G401 (cell line): ENCODE measurements at regions not wholly inside any gene's neighbourhood (a gene's known extent, or its start where the extent isn't known, plus 50 kb on each side); places are given as distances from the start of the nearest gene placed in this dataset.
"Not testable (repeated sequence)": the region's sequence is repeated elsewhere in the genome, so short reads cannot be mapped to it uniquely, and the experiment has no call there.

Experiments used
- DNase-seq: peaks from one replicate; pipeline ENCODE4 v3.0.0-alpha.2; 2015; ENCODE audit warnings: low spot score
- in situ Hi-C: cut with HindIII; loops from 2 replicates; pipeline ENCODE4 v1.10.0; 2016; ENCODE audit warnings: low sequenced_read_pairs, mixed read lengths

DNA sequence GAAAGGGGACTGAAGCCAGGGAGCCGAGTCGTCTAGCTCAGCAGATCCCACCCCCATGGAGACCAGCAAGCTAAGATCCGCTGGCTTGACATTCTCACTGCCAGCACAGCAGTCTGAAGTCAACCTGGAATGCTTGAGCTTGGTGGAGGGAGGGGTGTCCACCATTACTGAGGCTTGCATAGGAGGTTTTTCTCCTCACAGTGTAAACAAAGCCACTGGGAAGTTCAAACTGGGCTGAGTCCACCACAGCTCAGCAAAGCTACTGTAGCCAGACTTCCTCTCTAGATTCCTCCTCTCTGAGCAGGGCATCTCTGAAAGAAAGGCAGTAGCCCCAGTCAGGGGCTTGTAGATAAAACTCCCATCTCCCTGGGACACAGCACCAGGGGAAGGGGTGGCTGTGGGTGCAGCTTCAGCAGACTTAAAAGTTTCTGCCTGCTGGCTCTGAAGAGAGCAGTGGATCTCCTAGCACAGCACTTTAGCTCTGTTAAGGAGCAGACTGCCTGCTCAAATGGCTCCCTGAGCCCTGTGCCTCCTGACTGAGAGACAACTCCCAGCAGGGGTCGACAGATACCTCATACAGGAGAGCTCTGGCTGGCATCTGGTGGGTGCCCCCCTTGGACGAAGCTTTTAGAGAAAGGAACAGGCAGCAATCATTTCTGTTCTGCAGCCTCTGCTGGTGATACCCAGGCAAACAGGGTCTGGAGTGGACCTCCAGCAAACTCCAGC lies 942.0 kb upstream of the ROBO1 start:
- in situ Hi-C loops, DNase-seq: not testable (repeated sequence)

DNA sequence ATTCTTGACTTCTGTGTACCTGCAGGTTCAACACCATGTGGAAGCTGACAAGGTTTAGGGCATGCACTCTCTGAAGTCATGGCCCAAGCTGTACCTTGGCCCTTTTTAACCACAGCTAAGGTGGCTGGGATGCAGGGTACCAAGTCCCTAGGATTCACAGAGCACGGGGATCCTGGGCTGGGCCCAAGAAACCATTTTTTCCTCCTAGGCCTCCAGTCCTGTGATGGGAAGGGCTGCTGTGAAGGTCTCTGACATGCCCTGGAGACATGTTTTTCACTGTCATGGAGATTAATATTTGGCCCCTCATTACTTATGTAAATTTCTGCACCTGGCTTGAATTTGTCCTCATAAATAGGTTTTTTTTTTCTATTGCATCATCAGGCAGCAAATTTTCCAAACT lies 937.5 kb upstream of the ROBO1 start:
- in situ Hi-C loops: no loop called here
- no peak for DNase-seq

DNA sequence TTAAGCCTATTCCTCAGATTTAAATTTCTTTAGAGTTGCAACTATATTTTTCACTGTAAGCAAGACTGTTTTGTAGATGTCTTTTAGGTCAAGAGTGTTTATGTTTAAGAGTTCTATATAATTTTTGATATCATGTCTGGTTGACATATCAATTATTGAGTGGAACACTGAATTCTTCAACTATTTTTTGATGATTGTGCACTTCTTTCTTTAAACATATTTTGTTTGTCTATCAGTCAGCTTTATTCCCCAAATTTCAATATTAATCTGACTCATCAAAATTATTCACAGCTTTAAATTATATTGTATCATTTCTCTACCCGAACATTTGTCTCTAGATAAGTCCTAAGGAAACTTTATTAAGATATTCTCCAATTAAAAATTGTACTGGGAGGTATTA lies 933.6 kb upstream of the ROBO1 start:
- in situ Hi-C loops: no loop called here
- DNase-seq: no peak

DNA sequence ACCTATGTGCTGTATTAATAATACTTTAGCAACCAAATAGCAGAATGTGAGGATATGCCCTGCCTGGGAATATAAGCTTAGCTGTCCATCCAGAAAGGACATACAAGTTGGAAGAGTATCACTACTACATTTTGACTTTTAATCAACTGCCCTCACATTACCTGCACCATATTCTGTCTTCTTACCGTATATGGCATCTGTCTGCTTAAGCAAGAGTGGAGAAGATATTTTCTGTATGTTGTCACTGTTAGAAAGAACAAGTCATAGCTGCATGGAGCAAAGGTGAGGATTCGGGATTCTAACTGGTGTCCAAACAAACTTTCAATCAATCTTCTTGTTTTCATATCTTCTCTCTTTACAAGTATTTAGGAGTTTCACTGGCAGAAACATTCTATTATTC lies 929.5 kb upstream of the ROBO1 start:
- in situ Hi-C loops: no loop called here
- DNase-seq: no peak

DNA sequence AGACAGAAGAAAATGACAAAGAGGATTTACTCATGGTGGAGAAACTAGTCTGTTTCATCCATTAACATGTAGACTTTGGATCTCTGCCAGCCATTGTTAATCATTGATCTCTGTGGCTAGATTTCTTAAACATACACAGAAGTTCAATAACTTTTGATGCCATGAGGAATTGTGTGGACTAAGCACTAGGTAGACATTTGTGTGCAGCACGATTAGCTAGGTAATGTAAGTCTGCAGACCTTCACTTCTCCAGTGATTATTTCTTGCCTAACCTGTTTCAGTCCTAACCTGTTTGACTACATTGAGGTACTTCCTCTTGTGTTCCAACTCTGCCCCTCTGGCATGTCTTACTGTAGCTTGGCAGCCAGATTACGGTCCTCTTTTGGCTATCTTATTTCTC lies 928.5 kb upstream of the ROBO1 start:
- DNase-seq: no peak

DNA sequence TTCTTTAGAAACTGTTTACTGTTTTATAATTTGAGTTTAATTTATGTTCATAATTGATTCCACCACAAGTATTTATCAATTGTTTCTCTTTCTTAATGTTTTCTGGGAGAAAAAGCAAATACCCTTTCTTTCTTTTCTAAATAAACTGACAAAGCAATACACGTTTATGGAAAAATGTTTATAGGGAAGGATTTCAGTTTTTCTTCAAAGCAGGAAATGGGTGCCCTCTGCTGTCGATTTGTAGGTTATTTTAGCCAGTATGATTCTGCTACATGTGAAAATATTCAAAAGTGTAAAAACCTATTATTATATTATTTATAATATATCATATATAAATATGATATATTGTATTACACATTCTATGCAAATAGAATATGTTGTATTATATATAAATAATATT lies 921.0 kb upstream of the ROBO1 start:
- peak; percentile 6 for DNase-seq
- in situ Hi-C loops: no loop called here

More for the DNA sequence above, 928.5 kb upstream of the ROBO1 start:
- in situ Hi-C loops: no loop called here

DNA sequence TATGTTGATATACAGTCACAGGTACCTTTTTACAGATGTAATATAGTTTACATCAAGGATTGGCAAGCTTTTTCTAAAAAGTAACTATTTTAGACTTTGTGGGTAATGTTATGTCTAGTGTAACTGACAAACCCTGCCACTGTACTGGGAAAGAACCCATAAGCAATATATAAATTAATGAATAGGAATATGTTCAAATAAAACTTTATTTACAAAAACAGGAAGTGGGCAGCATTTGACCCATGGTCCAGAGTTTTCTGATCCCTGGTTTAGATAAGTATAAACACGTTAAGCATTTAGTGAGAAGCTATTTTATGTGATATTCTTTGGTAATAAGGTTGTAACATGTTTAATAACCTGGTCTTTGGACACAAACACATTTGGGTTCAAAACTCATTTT lies 915.2 kb upstream of the ROBO1 start:
- in situ Hi-C loops: no loop called here
- DNase-seq: no peak

DNA sequence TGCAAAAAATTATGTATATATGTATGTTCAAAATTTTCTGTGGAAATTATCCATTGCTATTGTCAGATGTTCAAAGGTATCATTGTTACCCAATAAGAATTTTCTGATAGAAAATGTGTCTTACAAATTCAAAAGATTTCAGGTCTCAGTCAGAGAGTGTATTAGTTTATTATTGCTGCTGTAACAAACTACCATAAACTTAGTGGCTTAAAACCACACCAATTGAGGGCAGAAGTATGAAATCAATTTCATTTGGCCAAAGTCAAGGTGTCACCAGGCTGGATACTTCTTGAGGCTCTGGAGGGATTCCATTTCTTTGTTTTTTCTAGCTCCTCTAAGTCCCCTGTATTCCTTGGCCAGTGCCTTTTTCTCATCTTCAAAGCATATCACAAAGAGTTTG lies 914.4 kb upstream of the ROBO1 start:
- in situ Hi-C loops: no loop called here
- no peak for DNase-seq

DNA sequence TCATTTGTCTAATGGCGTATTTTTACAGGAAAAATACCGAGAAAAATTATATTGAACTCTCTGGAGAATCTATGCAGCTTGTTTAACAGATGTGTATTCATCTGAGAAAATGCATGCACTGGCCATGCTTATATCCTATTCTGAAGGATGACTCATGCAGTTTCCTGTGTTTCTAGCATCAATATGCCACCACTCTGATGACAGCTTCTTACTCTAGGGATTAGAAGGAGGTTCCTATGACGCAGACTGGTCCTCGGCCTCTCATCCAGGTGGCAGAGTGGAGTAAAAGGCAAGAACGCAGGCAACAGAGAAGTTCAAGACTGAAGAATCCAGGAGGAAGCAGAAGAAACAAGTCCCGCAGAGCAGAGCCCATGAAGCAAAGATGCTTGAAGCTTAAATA lies 910.0 kb upstream of the ROBO1 start:
- in situ Hi-C loops: no loop called here
- DNase-seq: no peak

DNA sequence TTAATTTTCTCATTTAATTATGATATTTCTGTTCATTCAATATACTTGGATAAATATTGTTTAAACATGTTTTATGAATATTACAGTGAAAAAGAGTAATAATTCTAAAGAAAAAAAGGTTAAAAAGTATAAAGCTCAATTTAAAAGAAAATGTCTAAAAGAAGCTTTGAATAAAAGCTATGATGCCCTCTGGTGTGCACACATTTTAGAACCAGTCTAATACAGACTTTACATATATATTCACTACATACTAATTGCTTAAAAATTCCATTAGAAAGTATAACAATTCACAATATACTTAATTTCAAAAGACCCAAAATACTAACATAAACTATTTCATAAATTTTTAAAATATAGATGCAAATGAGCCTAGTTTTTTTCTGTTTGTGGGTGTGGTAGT lies 909.1 kb upstream of the ROBO1 start:
- in situ Hi-C loops: no loop called here
- no peak for DNase-seq

DNA sequence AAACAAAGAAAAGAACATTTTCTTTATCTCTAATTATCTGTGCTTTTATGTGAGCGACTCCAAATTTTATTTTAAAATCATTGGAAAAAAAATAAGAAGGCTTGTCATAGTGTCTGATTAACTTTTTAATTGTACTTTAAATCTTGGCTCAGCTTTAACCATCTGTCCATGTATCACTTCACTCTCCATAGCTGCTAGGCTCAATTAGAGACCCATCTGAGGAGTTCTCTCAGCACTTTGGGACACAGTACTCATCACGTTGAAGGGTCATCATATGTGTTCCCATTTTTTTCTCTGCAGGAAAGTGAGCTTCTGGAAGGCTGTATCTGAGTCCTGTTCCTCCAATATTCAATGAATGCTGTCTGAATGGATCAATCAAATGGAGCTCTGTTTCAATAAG lies 908.5 kb upstream of the ROBO1 start:
- no peak for DNase-seq
- in situ Hi-C loops: no loop called here

DNA sequence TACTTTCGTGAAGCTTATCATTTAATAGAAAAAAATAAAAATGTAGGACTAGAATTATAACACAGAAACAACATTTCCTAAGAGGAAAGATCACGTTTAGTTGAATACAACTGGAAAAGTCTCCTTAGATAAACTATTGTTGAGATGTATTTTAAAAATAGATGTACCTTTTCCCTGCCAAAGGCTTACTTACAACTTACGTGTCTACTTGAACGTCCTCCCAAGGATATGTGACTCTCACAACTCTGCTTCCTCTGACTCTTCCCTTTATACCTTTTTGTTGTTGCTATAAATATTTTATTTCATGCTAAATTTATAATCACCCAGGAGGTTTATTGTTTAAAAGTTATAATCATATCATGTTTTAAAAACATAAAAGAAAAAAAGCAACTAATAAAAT lies 908.0 kb upstream of the ROBO1 start:
- in situ Hi-C loops: no loop called here
- no peak for DNase-seq

DNA sequence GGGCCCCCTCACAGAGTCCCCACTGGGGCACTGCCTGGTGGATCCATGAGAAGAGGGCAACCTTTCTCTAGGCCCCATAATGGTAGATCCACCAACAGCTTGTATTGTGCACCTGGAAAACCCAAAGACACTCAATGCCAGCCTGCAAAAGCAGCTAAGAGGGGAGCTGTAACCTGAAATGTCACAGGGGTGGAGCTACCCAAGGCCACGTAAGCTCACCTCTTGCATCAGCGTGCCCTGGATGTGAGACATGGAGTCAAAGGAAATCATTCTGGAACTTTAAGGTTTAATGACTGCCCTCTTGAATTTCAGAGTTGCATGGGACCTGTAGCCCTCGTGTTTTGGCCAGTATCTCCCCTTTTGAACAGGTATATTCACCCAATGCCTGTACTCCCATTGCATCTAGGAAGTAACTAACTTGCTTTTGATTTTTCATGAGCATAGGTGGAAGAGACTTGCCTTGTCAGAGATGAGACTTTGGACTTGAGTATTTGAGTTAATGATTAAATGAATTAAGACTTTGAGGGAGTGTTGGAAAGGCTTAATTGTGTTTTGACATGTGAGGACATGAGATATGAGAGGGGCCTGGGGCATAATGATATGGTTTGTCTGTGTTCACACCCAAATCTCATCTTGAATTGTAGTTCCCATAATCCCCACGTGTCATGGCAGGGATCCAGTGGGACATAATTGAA lies 900.9 kb upstream of the ROBO1 start:
- DNase-seq: no peak

DNA sequence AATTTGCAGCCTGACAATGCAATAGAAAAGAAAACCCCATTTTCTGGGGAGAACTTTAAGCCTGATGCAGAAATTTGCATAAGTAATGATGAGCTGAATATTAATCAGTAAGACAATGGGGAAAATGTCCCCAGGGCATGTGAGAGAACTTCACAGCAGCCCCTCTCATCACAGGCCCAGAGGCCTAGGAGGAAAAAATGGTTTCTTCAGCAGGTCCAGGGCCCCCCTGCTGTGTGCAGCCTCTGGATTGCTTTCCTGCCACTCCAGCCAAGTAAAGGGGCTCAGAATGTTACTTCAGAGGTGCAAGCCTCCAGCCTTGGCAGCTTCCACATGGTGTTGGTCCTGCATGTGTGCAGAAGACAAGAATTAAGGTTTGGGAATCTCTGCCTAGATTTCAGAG lies 900.3 kb upstream of the ROBO1 start:
- in situ Hi-C loops: no loop called here

More for the DNA sequence above, 900.9 kb upstream of the ROBO1 start:
- in situ Hi-C loops: no loop called here

DNA sequence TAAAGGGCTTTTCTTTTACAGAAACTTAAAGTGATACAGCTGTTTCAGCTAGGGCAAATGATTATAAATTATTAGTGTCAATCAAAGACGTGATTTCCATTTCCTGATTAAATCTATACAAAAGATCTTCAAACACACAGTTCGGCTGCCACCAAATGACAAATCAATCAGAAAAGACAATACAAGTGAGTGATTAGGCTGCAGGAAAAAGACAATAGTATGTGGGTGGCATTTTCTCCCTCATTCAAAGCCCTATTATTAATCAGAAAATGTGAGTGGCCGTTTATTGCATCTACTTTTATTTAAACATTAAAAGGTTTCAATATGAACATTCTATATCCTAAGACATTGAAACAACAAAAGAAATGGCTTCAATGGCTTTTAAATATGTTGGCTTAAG lies 895.6 kb upstream of the ROBO1 start:
- in situ Hi-C loops: no loop called here
- no peak for DNase-seq

More for the DNA sequence above, 900.3 kb upstream of the ROBO1 start:
- no peak for DNase-seq

DNA sequence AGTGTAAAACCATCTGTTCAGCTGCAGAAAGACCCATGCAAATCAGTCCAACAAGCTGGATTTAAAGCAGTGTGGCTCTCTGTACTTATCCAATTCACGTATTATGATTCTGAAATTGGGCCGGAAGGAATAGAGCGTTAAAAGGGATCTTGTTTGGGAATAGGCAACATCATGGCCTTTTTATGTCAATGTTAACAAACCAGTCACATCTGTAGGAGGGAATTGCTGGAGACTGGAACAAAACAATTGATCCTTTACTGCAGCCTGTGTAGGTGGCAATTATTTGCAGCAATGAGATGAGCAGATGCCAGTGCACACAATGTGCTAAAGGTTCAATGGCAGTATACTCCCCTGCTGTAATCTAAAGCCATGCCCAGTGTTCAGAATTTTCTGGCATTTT lies 887.4 kb upstream of the ROBO1 start:
- DNase-seq: no peak
- in situ Hi-C loops: no loop called here

DNA sequence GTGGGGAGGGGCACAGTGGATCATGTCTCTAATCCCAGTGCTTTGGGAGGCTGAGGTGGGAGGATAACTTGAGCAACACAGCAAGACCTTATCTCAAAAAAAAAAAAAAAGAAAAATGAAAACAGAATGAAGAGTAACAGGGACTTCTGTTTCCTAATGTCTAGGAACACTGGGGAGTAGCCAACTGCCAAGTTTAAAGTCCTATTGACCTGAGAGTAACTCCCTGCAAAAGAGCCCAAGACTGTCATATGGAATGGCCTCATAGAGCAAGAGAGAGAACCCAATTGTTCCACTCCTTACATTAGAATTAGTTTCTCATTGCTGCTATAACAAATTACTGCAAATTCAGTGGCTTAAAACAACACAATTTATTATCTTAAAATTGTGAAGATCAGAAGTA lies 881.4 kb upstream of the ROBO1 start:
- in situ Hi-C loops: no loop called here
- DNase-seq: no peak

DNA sequence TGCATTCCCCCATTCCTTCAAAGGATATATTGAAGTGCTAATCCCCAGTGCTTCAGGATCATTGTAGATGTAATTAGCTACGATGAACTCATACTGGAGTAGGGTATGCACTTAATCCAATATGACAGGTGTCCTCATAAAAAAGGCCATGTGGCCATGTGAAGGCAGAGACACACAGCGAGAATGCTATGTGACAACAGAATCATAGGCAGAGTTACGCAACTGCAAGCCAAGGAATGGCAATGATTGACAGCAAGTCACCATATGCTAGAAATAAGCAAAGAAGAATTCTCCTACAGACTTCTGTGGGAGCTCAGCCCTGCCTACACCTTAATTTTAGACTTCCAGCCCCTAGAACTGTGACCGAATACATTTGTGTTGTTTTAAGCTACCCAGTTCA lies 875.6 kb upstream of the ROBO1 start:
- in situ Hi-C loops: no loop called here
- no peak for DNase-seq

DNA sequence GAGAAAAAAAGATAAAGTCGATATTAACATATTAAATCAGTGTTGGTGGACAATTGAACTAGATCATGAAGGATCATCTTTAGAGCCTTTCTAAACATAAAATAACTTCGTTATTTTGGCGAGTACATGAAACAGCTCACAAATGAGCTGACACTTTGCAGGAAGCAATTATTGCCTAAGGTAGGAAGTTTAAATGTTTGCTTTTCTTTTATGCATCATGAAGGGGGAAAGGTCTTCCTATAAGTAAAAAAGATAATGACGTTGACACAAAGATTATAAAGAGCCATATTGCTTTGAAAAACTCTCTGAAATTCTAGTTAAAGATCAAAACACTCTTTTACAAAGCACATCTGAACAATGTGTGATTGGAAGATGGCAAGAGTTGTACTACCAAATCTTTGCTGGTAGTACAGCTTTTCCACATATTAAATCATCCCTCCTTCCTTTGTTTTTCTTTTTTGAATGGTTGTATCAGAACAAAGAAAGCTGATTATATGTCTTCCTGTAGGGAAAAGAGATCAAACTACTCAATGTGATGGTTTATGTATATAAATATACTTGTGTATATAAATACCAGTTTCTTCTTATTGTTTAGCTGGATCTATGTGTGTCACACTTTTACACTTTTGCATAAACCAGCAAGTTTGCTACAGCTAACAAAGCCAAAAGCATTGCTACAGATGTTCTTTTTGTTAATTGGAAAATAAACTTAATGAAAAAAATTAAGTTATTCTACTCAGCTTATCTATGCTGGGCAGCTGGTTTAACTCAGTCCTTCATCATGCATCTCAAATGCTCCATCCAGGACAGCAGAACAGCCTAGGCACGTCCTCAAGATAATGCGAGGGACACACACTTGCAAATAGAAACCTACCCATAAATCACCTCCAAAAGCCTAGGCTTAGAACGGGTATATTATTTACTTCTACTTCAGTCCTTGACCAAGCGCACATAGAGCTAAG lies 850.8 kb upstream of the ROBO1 start:
- in situ Hi-C loops: no loop called here
- DNase-seq: no peak

DNA sequence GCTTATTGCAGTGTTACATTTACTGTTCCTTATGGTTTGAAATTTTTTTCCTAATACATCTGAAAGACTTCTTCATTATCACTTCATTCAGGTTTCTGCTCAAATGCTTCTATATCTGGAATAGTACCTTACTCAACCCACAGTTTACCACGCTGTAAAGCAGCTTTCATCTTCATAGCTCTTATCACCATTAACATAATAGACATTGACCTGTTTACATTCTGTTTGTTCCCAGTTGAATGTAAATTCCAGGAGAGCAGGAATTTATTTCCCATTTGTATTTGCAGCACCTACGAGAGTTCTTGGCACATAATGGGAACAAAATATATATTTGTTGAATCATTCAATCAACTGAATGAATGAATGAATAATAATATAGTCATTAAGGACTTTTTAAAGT lies 844.6 kb upstream of the ROBO1 start:
- in situ Hi-C loops: no loop called here
- DNase-seq: no peak
